HCT116 (cell line): ENCODE measurements at regions not wholly inside any gene's neighbourhood (a gene's known extent, or its start where the extent isn't known, plus 50 kb on each side); places are given as distances from the start of the nearest gene placed in this dataset.

ENCODE experiments used
- ATAC-seq: fragments of 200-7000 bp; cut with Tn5 transposase; 2 replicates; pipeline ENCODE4 v1.9.1; 2020; ENCODE audit warnings: mild to moderate bottlenecking, moderate library complexity
- BruUV-seq: library from RNA; stranded (reverse); fragments of 400-500 nt; replicated peaks from 2 replicates; lab custom pipeline; 2021; lab: Mats Ljungman, UMichigan
- CTCF ChIA-PET: fragments of 300-600 bp; sonication (Branson Sonifier 250); formaldehyde crosslinking; loops from one replicate; lab custom pipeline; 2021; ENCODE audit warnings: antibody characterized with exemption; lab: Charles Lee
- POLR2A ChIA-PET: fragments of 300-600, 350-600 bp; sonication (Branson Sonifier 250); formaldehyde crosslinking; loops from one replicate; lab custom pipeline; 2021; ENCODE audit warnings: antibody characterized with exemption; lab: Charles Lee
- RAD21 ChIA-PET, 2 experiments: fragments of 300-600 bp; sonication (Branson Sonifier 250); formaldehyde crosslinking; loops; one replicate each; lab custom pipeline; 2023; ENCODE audit warnings: low total read pairs in 2 of 2; ENCODE audit not compliant: uncharacterized antibody in 2 of 2, unreplicated experiment in 2 of 2, low non-redundant PET in 1 of 2; lab: Charles Lee
- DNase-seq: peaks from one replicate; pipeline ENCODE4 v3.0.0-alpha.2; 2010; ENCODE audit warnings: low read depth, low spot score
- H2AFZ ChIP-seq: fragments of 200-600 bp; shearing (Covaris generic), sonication (generic); 2 replicates; pipeline ENCODE4 v1.6.1; 2017; ENCODE audit warnings: low read depth, mixed run types, mixed read lengths, antibody characterized with exemption, low read length; ENCODE audit not compliant: poor library complexity, severe bottlenecking
- H3K27ac ChIP-seq: 2 replicates; pipeline ENCODE4 v1.5.1; 2012; ENCODE audit warnings: low read depth, low read length
- H3K27me3 ChIP-seq: fragments of 200-600 bp; sonication (generic); 2 replicates; pipeline ENCODE4 v1.6.1; 2016; ENCODE audit warnings: mixed run types, low read length, mixed read lengths; ENCODE audit not compliant: insufficient read depth
- H3K36me3 ChIP-seq, 2 experiments: fragments of 200-500 bp in 1 of 2; fragments of 200-600 bp in 1 of 2; sonication (Bioruptor generic) in 1 of 2; sonication (generic) in 1 of 2; 2 replicates each; pipeline versions ENCODE4 v1.5.1 to v1.6.1; 2014 to 2016; ENCODE audit warnings: low read length in 2 of 2, inconsistent platforms in 1 of 2, mixed read lengths in 1 of 2, mixed run types in 1 of 2; ENCODE audit not compliant: insufficient read depth in 2 of 2, control insufficient read depth in 1 of 2
- H3K4me1 ChIP-seq, 2 experiments: fragments of 200-600 bp in 1 of 2; sonication (generic) in 1 of 2; 2 replicates each; pipeline versions ENCODE4 v1.5.1 to v1.6.1; 2012 to 2017; ENCODE audit warnings: low read length in 2 of 2, inconsistent platforms in 1 of 2, mild to moderate bottlenecking in 1 of 2, mixed read lengths in 1 of 2, mixed run types in 1 of 2, moderate library complexity in 1 of 2; ENCODE audit not compliant: insufficient read depth in 2 of 2, control insufficient read depth in 1 of 2
- H3K4me2 ChIP-seq: fragments of 200-600 bp; sonication (generic); 2 replicates; pipeline ENCODE4 v1.6.1; 2017; ENCODE audit warnings: mixed run types, low read length, mixed read lengths
- H3K4me3 ChIP-seq, 2 experiments: fragments of 200-600 bp in 1 of 2; sonication (generic) in 1 of 2; replicated peaks in 1 of 2; 2 replicates each; pipeline ENCODE4 v1.5.1; 2011 to 2016; ENCODE audit warnings: low read length in 2 of 2, control low read depth in 1 of 2, low read depth in 1 of 2, mild to moderate bottlenecking in 1 of 2, mixed read lengths in 1 of 2, mixed run types in 1 of 2
- H3K79me2 ChIP-seq: fragments of 200-600 bp; sonication (generic); 2 replicates; pipeline ENCODE4 v1.6.1; 2017; ENCODE audit warnings: mild to moderate bottlenecking, mixed run types, low read length, moderate library complexity, mixed read lengths; ENCODE audit not compliant: insufficient read depth
- H3K9ac ChIP-seq: fragments of 200-600 bp; sonication (generic); 2 replicates; pipeline ENCODE4 v1.6.1; 2016; ENCODE audit warnings: low read length, mixed read lengths
- H3K9me2 ChIP-seq: fragments of 200-600 bp; sonication (generic), shearing (Covaris generic); 2 replicates; pipeline ENCODE4 v1.6.1; 2017; ENCODE audit warnings: mixed run types, mild to moderate bottlenecking, moderate library complexity; ENCODE audit not compliant: insufficient read depth
- H3K9me3 ChIP-seq, 2 experiments: fragments of 200-500 bp in 1 of 2; fragments of 200-600 bp in 1 of 2; sonication (Bioruptor generic) in 1 of 2; sonication (generic) in 1 of 2; 2 replicates each; pipeline ENCODE4 v1.6.1; 2014 to 2017; ENCODE audit warnings: low read length in 2 of 2, mixed read lengths in 2 of 2, inconsistent platforms in 1 of 2, low read depth in 1 of 2, mild to moderate bottlenecking in 1 of 2, mixed run types in 1 of 2, moderate library complexity in 1 of 2; ENCODE audit not compliant: control insufficient read depth in 1 of 2, insufficient read depth in 1 of 2
- H4K20me1 ChIP-seq: fragments of 200-600 bp; sonication (generic), shearing (Covaris generic); 2 replicates; pipeline ENCODE4 v1.6.1; 2017; ENCODE audit warnings: mixed run types, mild to moderate bottlenecking, moderate library complexity; ENCODE audit not compliant: insufficient read depth
- CBX3 ChIP-seq: IDR thresholded peaks from 2 replicates; pipeline ENCODE4 v1.6.1; 2012; ENCODE audit warnings: low read depth
- CEBPB ChIP-seq: IDR thresholded peaks from 2 replicates; pipeline ENCODE4 v1.6.1; 2012; ENCODE audit warnings: low read depth
- CTCF ChIP-seq, 3 experiments: fragments of 200-600 bp in 1 of 3; sonication (generic) in 1 of 3; IDR thresholded peaks in 2 of 3; conservative IDR thresholded peaks in 1 of 3; 2 replicates each; pipeline ENCODE4 v1.5.1; 2012 to 2017; ENCODE audit warnings: low read depth in 2 of 3, low read length in 2 of 3, antibody characterized with exemption in 1 of 3, borderline replicate concordance in 1 of 3, control low read depth in 1 of 3, mild to moderate bottlenecking in 1 of 3, mixed read lengths in 1 of 3, mixed run types in 1 of 3, moderate library complexity in 1 of 3; ENCODE audit not compliant: insufficient read depth in 1 of 3
- FOSL1 ChIP-seq: IDR thresholded peaks from 2 replicates; pipeline ENCODE4 v1.6.1; 2012; ENCODE audit warnings: low read depth
- MAX ChIP-seq: IDR thresholded peaks from 2 replicates; pipeline ENCODE4 v1.6.1; 2012
- POLR2AphosphoS5 ChIP-seq: IDR thresholded peaks from 2 replicates; pipeline ENCODE4 v1.6.1; 2011; ENCODE audit warnings: mild to moderate bottlenecking, low read depth, low read length, moderate library complexity
- REST ChIP-seq: IDR thresholded peaks from 2 replicates; pipeline ENCODE4 v1.6.1; 2012; ENCODE audit warnings: low read depth
- SIN3A ChIP-seq: IDR thresholded peaks from 2 replicates; pipeline ENCODE4 v1.6.1; 2012; ENCODE audit warnings: low read depth
- SRF ChIP-seq: IDR thresholded peaks from 2 replicates; pipeline ENCODE4 v1.6.1; 2012; ENCODE audit warnings: low read depth
- ZNF274 ChIP-seq: fragments of 200-500 bp; sonication (Bioruptor generic); IDR thresholded peaks from 2 replicates; pipeline ENCODE4 v1.6.1; 2014; ENCODE audit warnings: mild to moderate bottlenecking, low read depth, low read length, inconsistent platforms
- intact Hi-C: fragments of 100-400 bp; cut with micrococcal nuclease; formaldehyde crosslinking; loops from 2 replicates; pipeline ENCODE4 v1.10.0; 2022

GRCh38 chr13:102978168-102978567 lies 88.0 kb downstream of the SLC10A2 start:
- no peak overlapping the region for H3K9ac ChIP-seq
- ChIA-PET POLR2A (no interaction called here), RAD21 (no interaction called here), CTCF (no interaction called here)
- no peaks in the 10 kb centered on the region for H3K9me2 ChIP-seq
- no peaks in the 10 kb centered on the region for H3K79me2 ChIP-seq
- no peaks in the 10 kb centered on the region for H3K36me3 ChIP-seq
- no TSS peak for BruUV-seq
- no peaks in the 10 kb centered on the region for H3K9me3 ChIP-seq
- no peaks in the 10 kb centered on the region for H3K4me1 ChIP-seq
- no peaks in the 10 kb centered on the region for H4K20me1 ChIP-seq
- H3K27me3 ChIP-seq: peaks cover 7% of the 10 kb centered on the region; the same call in 1 of the 2 replicates
- no peak overlapping the region for H3K4me2 ChIP-seq
- TF ChIP-seq CBX3: no peak
- TF ChIP-seq POLR2AphosphoS5: no peak
- TF ChIP-seq MAX: no peak
- no peak for TF ChIP-seq SRF
- TF ChIP-seq CTCF (IDR thresholded peaks at IDR 0.05 in 2 of 3, conservative IDR thresholded peaks at IDR 0.05 in 1 of 3; ENCODE audit: borderline replicate concordance in 1 of 3, insufficient read depth in 1 of 3, low read depth in 2 of 3, low read length in 2 of 3): no peak
- TF ChIP-seq REST: no peak
- no peak for TF ChIP-seq CEBPB
- TF ChIP-seq ZNF274: no peak
- no peak for TF ChIP-seq SIN3A
- no peak for TF ChIP-seq FOSL1
- H3K4me3 ChIP-seq: no peak overlapping the region
- no peak overlapping the region for H2AFZ ChIP-seq
- DNase-seq (no peak), ATAC-seq (no peak)
- no peak overlapping the region for H3K27ac ChIP-seq
- intact Hi-C loops: no loop called here
